Adrenal gland (tissue), 5 donors: ENCODE measurements at regions not wholly inside any gene's neighbourhood (a gene's known extent, or its start where the extent isn't known, plus 50 kb on each side); places are given as distances from the start of the nearest gene placed in this dataset.

Experiments
- POLR2A ChIP-seq, 2 donors: fragments of 450-650 bp; IDR thresholded peaks; one replicate each; pipeline ENCODE4 v1.6.1; 2017; ENCODE audit warnings: antibody characterized with exemption in 2 of 2, mild to moderate bottlenecking in 2 of 2, moderate library complexity in 1 of 2
- TF ChIP-seq, protein P1 (sequence below), 6 experiments: fragments of 450-650 bp in 4 of 6; fragments of 200-600 bp in 2 of 6; sonication (generic) in 1 of 6; IDR thresholded peaks; 1 replicate in 5 of 6; 2 replicates in 1 of 6; pipeline versions ENCODE4 v1.5.1 to v1.8.0; 2016 to 2021; ENCODE audit warnings: antibody characterized with exemption in 6 of 6, mild to moderate bottlenecking in 2 of 6, moderate library complexity in 1 of 6
- donor health status: DM: no; HTN: no; CAD: no.

- TF ChIP-seq, protein P1, sequence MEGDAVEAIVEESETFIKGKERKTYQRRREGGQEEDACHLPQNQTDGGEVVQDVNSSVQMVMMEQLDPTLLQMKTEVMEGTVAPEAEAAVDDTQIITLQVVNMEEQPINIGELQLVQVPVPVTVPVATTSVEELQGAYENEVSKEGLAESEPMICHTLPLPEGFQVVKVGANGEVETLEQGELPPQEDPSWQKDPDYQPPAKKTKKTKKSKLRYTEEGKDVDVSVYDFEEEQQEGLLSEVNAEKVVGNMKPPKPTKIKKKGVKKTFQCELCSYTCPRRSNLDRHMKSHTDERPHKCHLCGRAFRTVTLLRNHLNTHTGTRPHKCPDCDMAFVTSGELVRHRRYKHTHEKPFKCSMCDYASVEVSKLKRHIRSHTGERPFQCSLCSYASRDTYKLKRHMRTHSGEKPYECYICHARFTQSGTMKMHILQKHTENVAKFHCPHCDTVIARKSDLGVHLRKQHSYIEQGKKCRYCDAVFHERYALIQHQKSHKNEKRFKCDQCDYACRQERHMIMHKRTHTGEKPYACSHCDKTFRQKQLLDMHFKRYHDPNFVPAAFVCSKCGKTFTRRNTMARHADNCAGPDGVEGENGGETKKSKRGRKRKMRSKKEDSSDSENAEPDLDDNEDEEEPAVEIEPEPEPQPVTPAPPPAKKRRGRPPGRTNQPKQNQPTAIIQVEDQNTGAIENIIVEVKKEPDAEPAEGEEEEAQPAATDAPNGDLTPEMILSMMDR (IDR thresholded peaks at IDR 0.05): no peak
- TF ChIP-seq POLR2A (IDR thresholded peaks at IDR 0.05): no peak
Measured at GRCh38 chr7:101757879-101758278, 59.5 kb upstream of the CUX1 start.
